ENCODE measurements at regions not wholly inside any gene's neighbourhood (a gene's known extent, or its start where the extent isn't known, plus 50 kb on each side); places are given as distances from the start of the nearest gene placed in this dataset.

DNA sequence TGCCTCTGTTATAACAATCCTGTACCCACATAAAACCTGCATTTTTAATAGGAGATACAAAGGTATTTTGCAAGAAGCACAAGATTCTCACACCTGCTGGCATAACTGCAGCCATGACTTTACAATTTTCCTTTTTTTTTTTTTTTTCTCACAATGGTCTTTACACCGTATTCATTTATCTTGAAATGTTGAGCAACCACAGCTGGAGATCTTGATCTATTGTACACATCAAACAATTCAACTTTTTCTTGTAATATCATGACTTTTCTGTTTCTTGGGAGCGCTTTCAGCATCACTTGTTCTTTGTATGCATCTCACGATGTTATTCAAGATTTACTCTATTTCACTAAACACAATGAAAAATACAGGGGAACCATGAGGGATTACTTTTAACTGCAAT lies 651.4 kb downstream of the KCNT2 start:
- TF ChIP-seq POLR2A (IDR thresholded peaks at IDR 0.05) (no peak), CTCF (IDR thresholded peaks at IDR 0.05) (no peak), EP300 (IDR thresholded peaks at IDR 0.05) (no peak)
